ENCODE measurements at regions not wholly inside any gene's neighbourhood (a gene's known extent, or its start where the extent isn't known, plus 50 kb on each side); places are given as distances from the start of the nearest gene placed in this dataset.

DNA sequence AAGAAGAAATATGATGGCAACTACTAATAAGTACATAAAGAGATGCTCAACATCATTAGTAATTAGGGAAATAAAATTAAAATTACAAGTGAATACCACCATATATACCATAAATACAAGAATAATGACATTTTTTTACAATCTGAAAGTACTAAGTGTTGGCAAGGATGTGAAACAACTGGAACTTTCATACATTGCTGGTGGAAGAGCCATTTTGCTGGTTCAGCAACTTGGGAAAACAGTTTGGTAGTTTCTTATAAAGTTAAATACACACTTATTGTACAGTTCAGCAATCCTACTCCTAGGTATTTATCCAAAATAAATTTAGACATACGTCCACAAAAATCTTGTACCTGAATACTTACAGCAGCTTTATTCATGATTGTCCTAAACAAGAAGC, 192.9 kb downstream of the CARTPT start:
- Mint-ChIP-seq H3K4me3 (ENCODE audit: unreplicated experiment) (no peak overlapping the region), H3K27ac (ENCODE audit: unreplicated experiment) (no peak overlapping the region), H3K36me3 (ENCODE audit: unreplicated experiment) (peaks cover 11% of the 10 kb centered on the region), H3K9me3 (ENCODE audit: unreplicated experiment) (no peaks in the 10 kb centered on the region), H3K27me3 (ENCODE audit: unreplicated experiment) (peaks cover 2% of the 10 kb centered on the region), H3K4me1 (ENCODE audit: low read depth, unreplicated experiment) (peaks cover 16% of the 10 kb centered on the region)
- no peak for DNase-seq
- TF ChIP-seq, protein P1, sequence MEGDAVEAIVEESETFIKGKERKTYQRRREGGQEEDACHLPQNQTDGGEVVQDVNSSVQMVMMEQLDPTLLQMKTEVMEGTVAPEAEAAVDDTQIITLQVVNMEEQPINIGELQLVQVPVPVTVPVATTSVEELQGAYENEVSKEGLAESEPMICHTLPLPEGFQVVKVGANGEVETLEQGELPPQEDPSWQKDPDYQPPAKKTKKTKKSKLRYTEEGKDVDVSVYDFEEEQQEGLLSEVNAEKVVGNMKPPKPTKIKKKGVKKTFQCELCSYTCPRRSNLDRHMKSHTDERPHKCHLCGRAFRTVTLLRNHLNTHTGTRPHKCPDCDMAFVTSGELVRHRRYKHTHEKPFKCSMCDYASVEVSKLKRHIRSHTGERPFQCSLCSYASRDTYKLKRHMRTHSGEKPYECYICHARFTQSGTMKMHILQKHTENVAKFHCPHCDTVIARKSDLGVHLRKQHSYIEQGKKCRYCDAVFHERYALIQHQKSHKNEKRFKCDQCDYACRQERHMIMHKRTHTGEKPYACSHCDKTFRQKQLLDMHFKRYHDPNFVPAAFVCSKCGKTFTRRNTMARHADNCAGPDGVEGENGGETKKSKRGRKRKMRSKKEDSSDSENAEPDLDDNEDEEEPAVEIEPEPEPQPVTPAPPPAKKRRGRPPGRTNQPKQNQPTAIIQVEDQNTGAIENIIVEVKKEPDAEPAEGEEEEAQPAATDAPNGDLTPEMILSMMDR (IDR thresholded peaks at IDR 0.05; ENCODE audit: partially characterized antibody, unreplicated experiment): no peak

DNA sequence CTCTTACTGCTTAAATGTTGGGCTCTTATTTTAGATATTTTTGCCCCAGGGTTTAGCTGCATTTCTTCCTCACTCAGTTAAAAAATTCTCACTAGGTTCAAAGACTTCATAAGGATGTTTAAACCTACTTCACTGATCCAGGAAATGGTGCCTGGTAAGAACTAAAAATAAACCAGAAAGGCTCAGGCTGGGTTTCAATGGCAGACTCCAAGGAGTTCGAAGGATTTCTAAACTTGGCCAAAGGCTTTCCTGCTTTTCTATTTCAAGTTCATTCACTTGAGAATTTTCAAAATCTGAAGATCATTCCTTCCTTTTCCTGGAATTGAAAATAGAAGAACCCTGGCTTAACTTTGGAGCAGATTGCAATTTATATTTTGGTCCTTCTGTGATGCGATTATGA, 193.0 kb upstream of the MAP1B start:
- Mint-ChIP-seq H3K9me3 (ENCODE audit: unreplicated experiment) (no peaks in the 10 kb centered on the region), H3K4me1 (ENCODE audit: low read depth, unreplicated experiment) (peaks cover 8% of the 10 kb centered on the region), H3K27me3 (ENCODE audit: unreplicated experiment) (peaks cover 2% of the 10 kb centered on the region), H3K27ac (ENCODE audit: unreplicated experiment) (no peak overlapping the region), H3K4me3 (ENCODE audit: unreplicated experiment) (no peak overlapping the region), H3K36me3 (ENCODE audit: unreplicated experiment) (peaks cover 20% of the 10 kb centered on the region)
- TF ChIP-seq, protein P1 (IDR thresholded peaks at IDR 0.05; ENCODE audit: partially characterized antibody, unreplicated experiment): no peak
- DNase-seq: no peak

DNA sequence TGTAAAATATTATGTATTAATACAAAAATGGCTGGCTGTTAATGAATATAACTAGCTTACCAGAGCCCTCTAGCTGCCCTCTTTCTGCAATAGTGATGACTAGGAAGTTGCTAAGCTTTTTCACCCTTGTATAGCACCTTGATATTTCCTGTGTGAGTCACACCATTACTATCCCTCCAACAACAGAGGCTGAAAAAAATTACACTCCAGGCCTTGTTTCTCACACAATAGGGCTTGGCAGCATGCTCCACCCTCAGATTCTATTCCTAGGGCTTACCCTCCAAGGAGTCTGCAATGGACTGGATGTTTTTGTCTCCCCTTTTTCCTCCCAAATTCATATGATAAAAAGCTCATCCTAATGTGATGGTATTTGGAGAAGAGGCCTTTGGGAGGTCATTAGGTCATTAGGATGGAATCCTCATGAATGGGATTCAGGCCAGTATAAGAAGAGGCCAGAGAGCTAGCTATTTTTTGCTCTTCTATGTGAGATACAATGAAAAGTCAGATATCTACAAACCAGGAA, 184.6 kb upstream of the MAP1B start:
- Mint-ChIP-seq H3K9me3 (ENCODE audit: unreplicated experiment) (no peaks in the 10 kb centered on the region), H3K27me3 (ENCODE audit: unreplicated experiment) (peaks cover 2% of the 10 kb centered on the region), H3K36me3 (ENCODE audit: unreplicated experiment) (peaks cover 3% of the 10 kb centered on the region), H3K4me3 (ENCODE audit: unreplicated experiment) (no peak overlapping the region), H3K4me1 (ENCODE audit: low read depth, unreplicated experiment) (peaks cover 8% of the 10 kb centered on the region), H3K27ac (ENCODE audit: unreplicated experiment) (no peak overlapping the region)
- TF ChIP-seq, protein P1 (IDR thresholded peaks at IDR 0.05; ENCODE audit: partially characterized antibody, unreplicated experiment): no peak
- DNase-seq: no peak

DNA sequence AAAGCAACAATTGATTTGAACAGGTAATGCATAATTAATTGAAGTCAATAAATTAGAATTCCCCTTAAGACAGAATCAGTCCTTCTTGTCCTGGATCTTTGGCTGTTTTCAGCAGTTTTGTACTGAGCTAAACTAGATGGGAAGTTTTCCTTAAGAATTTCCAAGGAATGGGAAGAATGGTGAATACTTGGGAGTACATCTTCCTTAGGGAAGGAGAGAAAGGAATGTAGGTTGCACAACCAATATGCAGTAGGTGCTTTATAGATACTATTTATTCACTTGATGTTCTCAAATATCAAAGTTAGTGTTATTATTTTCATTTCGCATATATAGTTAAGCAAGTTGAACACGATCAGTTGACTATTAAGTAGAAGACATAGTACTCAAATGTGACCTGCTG, 183.5 kb upstream of the MAP1B start:
- Mint-ChIP-seq H3K27ac (ENCODE audit: unreplicated experiment) (no peak overlapping the region), H3K27me3 (ENCODE audit: unreplicated experiment) (peaks cover 2% of the 10 kb centered on the region), H3K36me3 (ENCODE audit: unreplicated experiment) (no peaks in the 10 kb centered on the region), H3K4me1 (ENCODE audit: low read depth, unreplicated experiment) (peaks cover 8% of the 10 kb centered on the region), H3K9me3 (ENCODE audit: unreplicated experiment) (no peaks in the 10 kb centered on the region), H3K4me3 (ENCODE audit: unreplicated experiment) (no peak overlapping the region)
- TF ChIP-seq, protein P1 (IDR thresholded peaks at IDR 0.05; ENCODE audit: partially characterized antibody, unreplicated experiment): no peak
- DNase-seq: no peak

DNA sequence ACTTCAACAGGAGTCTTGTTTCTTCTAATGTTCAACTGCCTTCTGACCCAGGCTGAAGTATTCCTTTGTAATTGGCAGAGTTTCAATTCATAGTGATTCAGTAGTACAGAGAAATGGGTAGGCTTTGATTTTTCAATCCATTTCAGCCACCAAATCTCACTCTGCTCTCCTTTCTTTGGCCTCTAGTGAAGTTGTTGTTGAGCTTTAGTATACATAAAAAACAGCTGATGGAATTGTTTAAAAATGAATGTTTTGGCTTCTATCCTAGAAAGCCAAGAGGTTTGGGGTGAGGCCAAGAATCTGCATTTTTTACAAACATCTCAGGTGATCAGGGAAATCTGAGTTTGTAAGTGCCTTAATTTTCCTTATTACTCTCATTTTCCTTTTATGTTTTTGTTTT, 182.9 kb upstream of the MAP1B start:
- Mint-ChIP-seq H3K27me3 (ENCODE audit: unreplicated experiment) (peaks cover 2% of the 10 kb centered on the region), H3K36me3 (ENCODE audit: unreplicated experiment) (no peaks in the 10 kb centered on the region), H3K4me1 (ENCODE audit: low read depth, unreplicated experiment) (peaks cover 8% of the 10 kb centered on the region), H3K27ac (ENCODE audit: unreplicated experiment) (no peak overlapping the region), H3K4me3 (ENCODE audit: unreplicated experiment) (no peak overlapping the region), H3K9me3 (ENCODE audit: unreplicated experiment) (no peaks in the 10 kb centered on the region)
- TF ChIP-seq, protein P1 (IDR thresholded peaks at IDR 0.05; ENCODE audit: partially characterized antibody, unreplicated experiment): no peak
- no peak for DNase-seq

Measured in glutamatergic neuron (in vitro differentiated cells).